ENCODE measurements at regions not wholly inside any gene's neighbourhood (a gene's known extent, or its start where the extent isn't known, plus 50 kb on each side); places are given as distances from the start of the nearest gene placed in this dataset.
A peak's percentile ranks its signal among the peaks of the same experiment; 100 is the strongest.

GRCh38 chr9:78505546-78505945 lies 208.6 kb downstream of the PSAT1 start:
- no peak for DNase-seq

GRCh38 chr9:78507037-78507436 lies 210.1 kb downstream of the PSAT1 start:
- DNase-seq = peak; percentile 97

GRCh38 chr9:78510035-78510434 lies 213.1 kb downstream of the PSAT1 start:
- no peak for DNase-seq

DNA sequence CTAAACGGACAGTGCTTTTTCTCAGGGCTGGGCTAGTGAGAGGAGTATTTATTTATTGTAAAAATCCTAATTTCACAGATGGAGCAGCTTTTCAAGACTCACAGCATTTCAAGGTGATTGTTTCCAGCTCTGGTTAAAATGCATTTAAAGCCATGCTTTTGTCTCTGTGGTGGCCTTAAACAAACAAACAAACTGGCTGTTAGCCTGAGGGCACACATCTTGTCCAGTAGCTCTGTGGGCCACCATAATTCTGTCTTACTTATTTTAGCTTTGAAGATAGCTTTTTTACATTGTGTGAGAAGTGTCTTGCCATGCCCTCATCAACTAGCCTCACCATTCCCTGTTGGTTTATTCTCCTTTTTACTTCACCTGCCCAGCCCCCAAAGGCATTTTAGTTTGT lies 218.2 kb downstream of the PSAT1 start:
- DNase-seq = no peak

- no peak for DNase-seq
Measured at GRCh38 chr9:78519786-78520185, 222.9 kb downstream of the PSAT1 start.

GRCh38 chr9:78521680-78522079 lies 224.8 kb downstream of the PSAT1 start:
- DNase-seq = no peak

GRCh38 chr9:78525986-78526560 lies 229.1 kb downstream of the PSAT1 start:
- DNase-seq = peak; percentile 86

GRCh38 chr9:78533500-78533899 lies 236.6 kb downstream of the PSAT1 start:
- peak; percentile 24 for DNase-seq

GRCh38 chr9:78539188-78539587 lies 242.3 kb downstream of the PSAT1 start:
- DNase-seq = no peak

- DNase-seq = no peak
Measured at GRCh38 chr9:78539904-78540303, 243.0 kb downstream of the PSAT1 start.

DNA sequence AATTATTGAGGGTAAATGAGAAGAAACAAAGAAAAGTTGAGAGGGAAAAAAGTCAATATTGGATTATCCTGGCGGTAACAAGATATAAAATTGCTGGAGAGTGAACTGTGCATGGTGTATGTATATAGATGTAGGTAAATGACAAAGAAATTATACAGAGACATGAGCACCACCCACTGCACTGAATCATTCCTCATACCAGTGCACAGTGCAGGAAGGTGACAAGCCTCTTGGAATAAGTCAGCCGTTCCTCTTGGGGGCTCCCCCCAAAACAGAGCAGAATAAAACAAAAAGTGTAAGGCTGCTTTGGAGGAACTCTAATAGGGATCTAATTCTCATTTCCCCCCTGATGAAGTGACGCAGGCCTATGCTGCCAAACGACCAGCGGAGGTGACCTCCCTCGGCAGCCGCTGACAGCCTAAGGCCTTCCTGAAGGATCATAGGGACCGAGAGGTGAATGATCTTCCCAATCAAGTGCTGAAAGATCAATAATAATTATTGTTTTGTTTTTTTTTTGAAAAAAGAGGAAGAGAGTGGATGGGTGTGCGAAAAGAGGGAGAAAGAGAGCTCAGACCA lies 245.0 kb downstream of the PSAT1 start:
- no peak for DNase-seq

- peak; percentile 61 for DNase-seq
Measured at GRCh38 chr9:78542491-78543181, 245.7 kb downstream of the PSAT1 start.

GRCh38 chr9:78543353-78543752 lies 246.4 kb downstream of the PSAT1 start:
- no peak for DNase-seq

DNA sequence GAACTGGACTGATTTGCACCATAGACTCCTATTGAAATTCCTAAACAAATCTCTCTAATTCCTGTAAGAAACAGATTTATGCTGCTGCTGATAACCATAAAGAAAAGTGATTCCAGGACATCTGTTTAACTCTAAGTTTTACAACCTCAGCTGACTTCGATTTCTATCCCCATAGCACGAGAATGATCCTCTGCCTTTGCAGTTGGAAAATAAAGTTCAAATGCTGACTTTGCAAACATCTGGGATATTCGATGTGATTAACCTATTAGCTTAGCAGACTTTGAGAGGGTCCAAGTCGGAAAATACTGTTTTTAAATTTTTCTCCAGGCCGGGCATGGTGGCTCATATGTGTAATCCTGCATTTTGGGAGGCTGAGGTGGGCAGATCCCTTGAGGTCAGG lies 247.3 kb downstream of the PSAT1 start:
- DNase-seq = no peak

DNA sequence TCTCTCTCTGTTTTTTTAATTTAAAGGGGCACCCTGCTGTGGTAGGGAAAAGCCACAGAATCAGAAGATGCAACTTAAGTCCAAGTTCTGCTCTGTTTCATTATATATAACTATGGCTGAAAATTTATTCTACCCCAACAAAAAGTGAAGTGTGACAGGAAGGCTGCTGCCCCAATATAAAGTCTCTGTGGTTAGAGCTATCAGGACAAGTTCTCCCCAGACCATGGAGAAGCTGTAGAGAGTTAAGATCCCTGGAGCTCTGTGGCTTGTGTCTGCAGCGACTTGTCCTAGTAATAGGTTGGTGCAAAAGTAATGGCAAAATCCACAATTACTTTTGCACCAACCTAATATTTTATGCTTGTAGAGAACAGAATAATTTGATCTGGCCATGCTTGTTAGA lies 250.9 kb downstream of the PSAT1 start:
- no peak for DNase-seq

DNA sequence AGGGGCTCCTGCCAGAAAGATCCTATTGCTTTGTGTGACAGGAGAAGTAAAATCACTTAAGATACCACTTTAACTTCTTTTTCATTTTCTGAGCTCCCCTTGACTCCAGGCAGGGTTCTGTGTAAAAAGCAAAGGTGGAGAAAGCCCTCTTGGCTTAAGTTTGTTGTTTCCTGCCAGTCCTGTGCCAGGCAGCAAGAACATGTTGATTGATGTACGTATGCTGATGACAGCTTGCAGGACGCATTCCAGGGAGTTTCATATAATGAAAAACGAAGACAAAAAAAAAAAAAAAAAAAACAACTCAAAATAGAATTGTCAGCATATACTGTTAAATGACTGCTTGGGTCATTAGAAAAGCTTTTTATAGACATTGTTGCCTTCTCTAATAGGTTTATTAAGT lies 251.7 kb downstream of the PSAT1 start:
- DNase-seq = no peak

- no peak for DNase-seq
Measured at GRCh38 chr9:78549711-78550110, 252.8 kb downstream of the PSAT1 start.

GRCh38 chr9:78552802-78553201 lies 255.9 kb downstream of the PSAT1 start:
- peak; percentile 45 for DNase-seq

DNA sequence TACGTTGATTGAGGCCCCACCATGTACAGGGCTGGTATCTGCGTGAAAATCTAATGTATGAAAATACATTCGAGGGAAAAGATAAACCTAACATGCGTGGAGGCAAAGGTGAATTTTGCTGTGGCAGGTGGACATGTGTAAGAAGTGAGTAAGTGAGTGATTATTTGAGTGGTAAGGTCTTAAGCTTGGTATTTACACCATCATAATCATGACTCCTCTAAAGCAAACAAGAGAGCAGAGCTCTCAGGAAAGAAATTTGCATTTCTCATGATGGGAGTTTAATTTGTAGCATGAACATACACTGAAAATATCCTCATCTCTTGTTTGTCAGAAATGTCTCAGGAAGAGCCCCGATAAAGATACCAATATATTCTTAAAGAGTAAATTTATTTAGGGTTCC lies 260.6 kb downstream of the PSAT1 start:
- DNase-seq = no peak

DNA sequence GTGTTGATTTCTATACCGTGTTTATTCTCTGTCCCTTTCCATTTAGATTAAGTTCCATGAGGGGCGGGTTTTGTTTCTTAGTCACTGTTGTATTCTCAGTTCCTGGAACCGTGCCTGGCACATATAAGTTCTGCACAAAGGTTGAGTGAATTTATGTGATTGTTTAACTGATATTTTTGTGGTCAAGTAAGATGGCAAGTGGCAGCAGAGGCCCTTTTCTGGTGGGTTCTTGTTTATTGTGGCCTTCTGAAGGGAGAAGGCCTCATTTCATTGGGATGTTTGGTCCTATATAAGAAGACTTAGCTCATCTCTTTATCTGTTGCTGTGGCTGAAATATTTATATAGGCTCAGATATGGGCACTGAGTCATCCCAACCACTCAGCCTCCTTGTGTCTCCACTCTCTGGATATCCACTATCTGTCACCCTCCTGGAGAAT lies 262.5 kb downstream of the PSAT1 start:
- no peak for DNase-seq

GRCh38 chr9:78562021-78562420 lies 265.1 kb downstream of the PSAT1 start:
- DNase-seq = no peak

- DNase-seq = no peak
Measured at GRCh38 chr9:78563269-78563668, 266.3 kb downstream of the PSAT1 start.

DNA sequence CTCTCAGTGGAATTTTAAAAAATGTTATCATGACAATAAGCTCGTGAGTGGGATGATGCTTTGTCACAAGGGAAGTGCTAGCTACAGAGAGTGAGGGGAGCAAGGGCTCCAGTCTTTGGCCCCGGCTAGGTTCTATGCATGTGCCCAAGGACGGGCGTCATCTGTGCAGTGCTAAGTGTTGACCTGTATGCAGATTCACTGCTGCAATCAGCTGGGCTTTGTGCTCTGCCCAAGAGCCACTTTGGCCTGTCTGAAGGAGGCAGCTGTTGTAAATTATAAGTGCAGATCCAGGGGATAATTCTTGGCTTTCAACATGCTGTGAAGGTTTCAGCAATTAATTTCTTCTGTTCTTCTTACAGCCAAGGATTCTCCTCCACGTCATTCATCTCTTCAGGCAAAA lies 268.6 kb downstream of the PSAT1 start:
- DNase-seq = no peak

GRCh38 chr9:78566521-78566920 lies 269.6 kb downstream of the PSAT1 start:
- DNase-seq = no peak
